Endothelial cell of umbilical vein (primary cell): ENCODE measurements at regions not wholly inside any gene's neighbourhood (a gene's known extent, or its start where the extent isn't known, plus 50 kb on each side); places are given as distances from the start of the nearest gene placed in this dataset.

Experiments used
- BruUV-seq: library from RNA; stranded (reverse); fragments of 400-500 nt; replicated peaks from 2 replicates; lab custom pipeline; 2021; lab: Mats Ljungman, UMichigan
- CTCF ChIA-PET: fragments of 300-600, 350-600 bp; sonication (Branson Sonifier 250); formaldehyde crosslinking; loops from one replicate; lab custom pipeline; 2021; ENCODE audit warnings: antibody characterized with exemption, inconsistent platforms; lab: Charles Lee
- POLR2A ChIA-PET: fragments of 300-600, 350-600 bp; sonication (Branson Sonifier 250); formaldehyde crosslinking; loops from one replicate; lab custom pipeline; 2021; ENCODE audit warnings: antibody characterized with exemption, inconsistent platforms; lab: Charles Lee
- DNase-seq: peaks from one replicate; pipeline ENCODE4 v3.0.0-alpha.2; 2011; ENCODE audit warnings: low read depth, low spot score
- FAIRE-seq: peaks from 2 replicates; lab custom pipeline; 2011; peaks lifted over from hg19 to GRCh38; lab: Jason Lieb, UNC
- H2AFZ ChIP-seq: 2 replicates; pipeline ENCODE4 v1.6.0; 2012; ENCODE audit warnings: low read depth, low read length, control low read depth, inconsistent platforms
- H3K27ac ChIP-seq: 2 replicates; pipeline ENCODE4 v1.5.1; 2011; ENCODE audit warnings: low read depth, mild to moderate bottlenecking, control low read depth, low read length, moderate library complexity; ENCODE audit not compliant: insufficient read depth
- H3K27me3 ChIP-seq, 2 experiments: 2 replicates each; pipeline versions ENCODE4 v1.6.0 to v1.6.1; 2011; ENCODE audit warnings: low read length in 2 of 2, mixed read lengths in 1 of 2; ENCODE audit not compliant: control insufficient read depth in 2 of 2, insufficient read depth in 2 of 2
- H3K36me3 ChIP-seq, 2 experiments: 2 replicates in 1 of 2; 3 replicates in 1 of 2; pipeline ENCODE4 v1.5.1; 2011; ENCODE audit warnings: low read length in 2 of 2, mild to moderate bottlenecking in 1 of 2, moderate library complexity in 1 of 2; ENCODE audit not compliant: control insufficient read depth in 2 of 2, insufficient read depth in 2 of 2; ENCODE audit errors: extremely low read depth in 1 of 2
- H3K4me1 ChIP-seq: 3 replicates; pipeline ENCODE4 v1.5.1; 2011; ENCODE audit warnings: mild to moderate bottlenecking, low read length; ENCODE audit not compliant: control insufficient read depth, insufficient read depth; ENCODE audit errors: extremely low read depth
- H3K4me2 ChIP-seq: 2 replicates; pipeline ENCODE4 v1.6.1; 2011; ENCODE audit warnings: low read length, control low read depth, mixed read lengths; ENCODE audit not compliant: insufficient read depth
- H3K4me3 ChIP-seq, 3 experiments: fragments of 200-600 bp in 1 of 3; sonication (generic), shearing (Covaris generic) in 1 of 3; replicated peaks in 1 of 3; 2 replicates each; pipeline ENCODE4 v1.5.1; 2011 to 2016; ENCODE audit warnings: control low read depth in 3 of 3, low read length in 3 of 3, mild to moderate bottlenecking in 2 of 3, inconsistent platforms in 1 of 3, low read depth in 1 of 3, moderate library complexity in 1 of 3; ENCODE audit not compliant: insufficient read depth in 1 of 3
- H3K79me2 ChIP-seq: 2 replicates; pipeline ENCODE4 v1.6.0; 2012; ENCODE audit warnings: low read length, inconsistent platforms; ENCODE audit not compliant: control insufficient read depth, insufficient read depth
- H3K9ac ChIP-seq: replicated peaks from 2 replicates; pipeline ENCODE3; 2011; ENCODE audit warnings: low read length, control low read depth; ENCODE audit not compliant: insufficient read depth; ENCODE audit errors: extremely low read depth
- H3K9me1 ChIP-seq: replicated peaks from 3 replicates; pipeline ENCODE4 v1.6.0; 2011; ENCODE audit warnings: mild to moderate bottlenecking, low read length; ENCODE audit not compliant: control insufficient read depth, insufficient read depth; ENCODE audit errors: extremely low read depth
- H3K9me3 ChIP-seq: replicated peaks from 2 replicates; pipeline ENCODE4 v1.5.1; 2012; ENCODE audit warnings: low read length, inconsistent platforms; ENCODE audit not compliant: control insufficient read depth, insufficient read depth
- H4K20me1 ChIP-seq: replicated peaks from 2 replicates; pipeline ENCODE3; 2011; ENCODE audit warnings: mild to moderate bottlenecking, low read length; ENCODE audit not compliant: control insufficient read depth, insufficient read depth; ENCODE audit errors: extremely low read depth
- CTCF ChIP-seq, 2 donors: IDR thresholded peaks; 1 replicate in 1 of 2; 2 replicates in 1 of 2; pipeline ENCODE4 v1.5.1; 2011; ENCODE audit warnings: low read length in 2 of 2, mild to moderate bottlenecking in 2 of 2, moderate library complexity in 2 of 2, control low read depth in 1 of 2, inconsistent platforms in 1 of 2, low read depth in 1 of 2; ENCODE audit not compliant: insufficient read depth in 1 of 2; ENCODE audit errors: extremely low read depth in 1 of 2
- EZH2 ChIP-seq: IDR thresholded peaks from 2 replicates; pipeline ENCODE4 v1.6.1; 2012; ENCODE audit warnings: borderline replicate concordance, low read depth, mild to moderate bottlenecking, moderate library complexity, low read length, inconsistent platforms; ENCODE audit not compliant: severe bottlenecking
- FOS ChIP-seq: IDR thresholded peaks from 2 replicates; pipeline ENCODE4 v1.6.1; 2011; ENCODE audit warnings: mild to moderate bottlenecking, low read length, moderate library complexity, borderline replicate concordance; ENCODE audit not compliant: insufficient read depth
- GATA2 ChIP-seq: IDR thresholded peaks from 2 replicates; pipeline ENCODE4 v1.7.0; 2011; ENCODE audit warnings: low read depth, mild to moderate bottlenecking, moderate library complexity, mixed read lengths, low read length; ENCODE audit not compliant: insufficient read length, insufficient read depth
- JUN ChIP-seq: IDR thresholded peaks from 2 replicates; pipeline ENCODE4 v1.6.1; 2011; ENCODE audit warnings: borderline replicate concordance, low read depth; ENCODE audit not compliant: insufficient read length, insufficient read depth
- MAX ChIP-seq: IDR thresholded peaks from 2 replicates; pipeline ENCODE4 v1.6.1; 2011; ENCODE audit not compliant: insufficient read depth, insufficient read length
- MYC ChIP-seq: IDR thresholded peaks from one replicate; pipeline ENCODE4 v1.6.1; 2011; ENCODE audit warnings: mild to moderate bottlenecking, low read depth, low read length
- POLR2A ChIP-seq: IDR thresholded peaks from 2 replicates; pipeline ENCODE4 v1.6.1; 2012; ENCODE audit warnings: low read depth, mild to moderate bottlenecking, control low read depth, low read length
- POLR2AphosphoS5 ChIP-seq: IDR thresholded peaks from 2 replicates; pipeline ENCODE4 v1.6.1; 2012; ENCODE audit warnings: low read depth, mild to moderate bottlenecking, control low read depth, low read length, moderate library complexity; ENCODE audit not compliant: insufficient read depth
- dilution Hi-C: fragments of 300-500 bp; cut with MboI; formaldehyde crosslinking; loops from one replicate; pipeline ENCODE4 v1.15.0; 2019; ENCODE audit warnings: low sequenced_read_pairs; ENCODE audit not compliant: extremely low pct_ligation_motif_present
- intact Hi-C: fragments of 100-400 bp; cut with micrococcal nuclease; formaldehyde crosslinking; loops from one replicate; pipeline ENCODE4 v1.10.0; 2022

- DNase-seq (no peak), FAIRE-seq (no peak)
- Histone ChIP-seq H3K79me2 (no peaks in the 10 kb centered on the region), H2AFZ (no peak overlapping the region), H3K27ac (no peak overlapping the region), H3K4me1 (no peaks in the 10 kb centered on the region), H3K9me1 (no peaks in the 10 kb centered on the region), H3K27me3 (no peaks in the 10 kb centered on the region), H4K20me1 (no peaks in the 10 kb centered on the region), H3K9ac (no peak overlapping the region), H3K4me2 (no peak overlapping the region), H3K36me3 (no peaks in the 10 kb centered on the region), H3K9me3 (no peaks in the 10 kb centered on the region), H3K4me3 (no peak overlapping the region)
- ChIA-PET POLR2A (no interaction called here), CTCF (no interaction called here)
- intact Hi-C loops = no loop called here
- TF ChIP-seq JUN (no peak), EZH2 (no peak), CTCF (IDR thresholded peaks at IDR 0.05; ENCODE audit: extremely low read depth in 1 of 2, insufficient read depth in 1 of 2, low read depth in 1 of 2, low read length in 2 of 2) (no peak), GATA2 (no peak), FOS (no peak), MYC (no peak), POLR2AphosphoS5 (no peak), POLR2A (no peak), MAX (no peak)
- dilution Hi-C loops = no loop called here
- BruUV-seq = no TSS peak
These were observed 100.7 kb upstream of the KCTD3 start for GRCh38 chr1:215466361-215466760.
